GM19397 (cell line): ENCODE measurements at regions not wholly inside any gene's neighbourhood (a gene's known extent, or its start where the extent isn't known, plus 50 kb on each side); places are given as distances from the start of the nearest gene placed in this dataset.

Source experiments
- ATAC-seq: cut with Tn5 transposase; IDR thresholded peaks from one replicate; pipeline ENCODE4 v1.9.1; 2021; ENCODE audit warnings: mild to moderate bottlenecking, moderate library complexity; ENCODE audit not compliant: unreplicated experiment

GRCh38 chr4:57442831-57443291, 332.7 kb upstream of the IGFBP7 start:
- no peak for ATAC-seq

GRCh38 chr4:57442241-57442640, 332.1 kb upstream of the IGFBP7 start:
- ATAC-seq, result no peak

- no peak for ATAC-seq
These were observed 327.5 kb upstream of the IGFBP7 start for GRCh38 chr4:57437649-57438048.

GRCh38 chr4:57435300-57435699, 325.1 kb upstream of the IGFBP7 start:
- ATAC-seq, result no peak

GRCh38 chr4:57430726-57431125, 320.5 kb upstream of the IGFBP7 start:
- no peak for ATAC-seq

- ATAC-seq, result peak; percentile 80
These were observed 316.7 kb upstream of the IGFBP7 start for GRCh38 chr4:57426779-57427395.

GRCh38 chr4:57425610-57426009, 315.4 kb upstream of the IGFBP7 start:
- no peak for ATAC-seq

GRCh38 chr4:57424232-57424897, 314.2 kb upstream of the IGFBP7 start:
- ATAC-seq, result no peak

GRCh38 chr4:57418133-57418532, 307.9 kb upstream of the IGFBP7 start:
- no peak for ATAC-seq

- ATAC-seq, result no peak
These were observed 302.3 kb upstream of the IGFBP7 start for GRCh38 chr4:57412259-57413054.

GRCh38 chr4:57410331-57411052, 300.3 kb upstream of the IGFBP7 start:
- ATAC-seq, result no peak

- ATAC-seq, result no peak
These were observed 295.2 kb upstream of the IGFBP7 start for GRCh38 chr4:57405359-57405758.

GRCh38 chr4:57404483-57404882, 294.3 kb upstream of the IGFBP7 start:
- no peak for ATAC-seq

- no peak for ATAC-seq
These were observed 293.4 kb upstream of the IGFBP7 start for GRCh38 chr4:57403591-57403990.

GRCh38 chr4:57401586-57401985, 291.4 kb upstream of the IGFBP7 start:
- ATAC-seq, result no peak

- no peak for ATAC-seq
These were observed 268.6 kb upstream of the IGFBP7 start for GRCh38 chr4:57378766-57379165.

GRCh38 chr4:57374866-57375595, 264.8 kb upstream of the IGFBP7 start:
- no peak for ATAC-seq

GRCh38 chr4:57373991-57374390, 263.8 kb upstream of the IGFBP7 start:
- ATAC-seq, result no peak

GRCh38 chr4:57371671-57372070, 261.5 kb upstream of the IGFBP7 start:
- no peak for ATAC-seq

GRCh38 chr4:57370691-57371090, 260.5 kb upstream of the IGFBP7 start:
- ATAC-seq, result no peak

GRCh38 chr4:57369446-57369845, 259.3 kb upstream of the IGFBP7 start:
- no peak for ATAC-seq
